ENCODE measurements at regions not wholly inside any gene's neighbourhood (a gene's known extent, or its start where the extent isn't known, plus 50 kb on each side); places are given as distances from the start of the nearest gene placed in this dataset.

GRCh38 chr2:136248242-136248641 is 130.3 kb upstream of the CXCR4 start:
- no peak overlapping the region for H3K27ac Mint-ChIP-seq
- H3K36me3 Mint-ChIP-seq (ENCODE audit: low read depth): no peaks in the 10 kb centered on the region
- no peaks in the 10 kb centered on the region for H3K27me3 Mint-ChIP-seq
- H3K4me3 Mint-ChIP-seq: no peak overlapping the region
- ATAC-seq (no peak), DNase-seq (no peak)
- H3K4me1 Mint-ChIP-seq: peaks cover 16% of the 10 kb centered on the region
- no peaks in the 10 kb centered on the region for H3K9me3 ChIP-seq (ENCODE audit: control insufficient read depth, low read length, poor library complexity, severe bottlenecking)

- no peaks in the 10 kb centered on the region for H3K27me3 Mint-ChIP-seq
- H3K9me3 ChIP-seq (ENCODE audit: control insufficient read depth, low read length, poor library complexity, severe bottlenecking): no peaks in the 10 kb centered on the region
- no peak for ATAC-seq
- no peak overlapping the region for H3K4me3 Mint-ChIP-seq
- peaks cover 20% of the 10 kb centered on the region for H3K4me1 Mint-ChIP-seq
- no peak overlapping the region for H3K27ac Mint-ChIP-seq
- no peaks in the 10 kb centered on the region for H3K36me3 Mint-ChIP-seq (ENCODE audit: low read depth)
- DNase-seq: no peak
These were observed 129.4 kb upstream of the CXCR4 start for GRCh38 chr2:136247204-136247950.

- Mint-ChIP-seq H3K36me3 (ENCODE audit: low read depth) (no peaks in the 10 kb centered on the region), H3K27ac (no peak overlapping the region), H3K27me3 (no peaks in the 10 kb centered on the region), H3K4me3 (no peak overlapping the region), H3K4me1 (peaks cover 21% of the 10 kb centered on the region)
- H3K9me3 ChIP-seq (ENCODE audit: control insufficient read depth, low read length, poor library complexity, severe bottlenecking): no peaks in the 10 kb centered on the region
- ATAC-seq (peak; percentile 51), DNase-seq (no peak)
These were observed 128.2 kb upstream of the CXCR4 start for GRCh38 chr2:136246086-136246669.

- H3K9me3 ChIP-seq (ENCODE audit: control insufficient read depth, low read length, poor library complexity, severe bottlenecking): no peaks in the 10 kb centered on the region
- no peaks in the 10 kb centered on the region for H3K36me3 Mint-ChIP-seq (ENCODE audit: low read depth)
- no peaks in the 10 kb centered on the region for H3K27me3 Mint-ChIP-seq
- no peak overlapping the region for H3K4me3 Mint-ChIP-seq
- ATAC-seq (no peak), DNase-seq (no peak)
- H3K4me1 Mint-ChIP-seq: peaks cover 24% of the 10 kb centered on the region
- H3K27ac Mint-ChIP-seq: peak overlapping the region; percentile 98
These were observed 127.3 kb upstream of the CXCR4 start for GRCh38 chr2:136245211-136245610.

GRCh38 chr2:136244536-136244885 is 126.6 kb upstream of the CXCR4 start:
- peak overlapping the region; percentile 98 for H3K27ac Mint-ChIP-seq
- peaks cover 28% of the 10 kb centered on the region for H3K4me1 Mint-ChIP-seq
- ATAC-seq: no peak
- H3K27me3 Mint-ChIP-seq: no peaks in the 10 kb centered on the region
- DNase-seq: no peak
- no peaks in the 10 kb centered on the region for H3K9me3 ChIP-seq (ENCODE audit: control insufficient read depth, low read length, poor library complexity, severe bottlenecking)
- H3K4me3 Mint-ChIP-seq: no peak overlapping the region
- no peaks in the 10 kb centered on the region for H3K36me3 Mint-ChIP-seq (ENCODE audit: low read depth)

GRCh38 chr2:136243638-136244535 is 125.9 kb upstream of the CXCR4 start:
- peak overlapping the region; percentile 98 for H3K27ac Mint-ChIP-seq

GRCh38 chr2:136242687-136243277 is 124.8 kb upstream of the CXCR4 start:
- no peak for DNase-seq
- peak overlapping the region; percentile 32 for H3K4me3 Mint-ChIP-seq
- H3K9me3 ChIP-seq (ENCODE audit: control insufficient read depth, low read length, poor library complexity, severe bottlenecking): no peaks in the 10 kb centered on the region
- H3K4me1 Mint-ChIP-seq: peaks cover 40% of the 10 kb centered on the region
- peak; percentile 21 for ATAC-seq
- peak overlapping the region; percentile 98 for H3K27ac Mint-ChIP-seq
- H3K36me3 Mint-ChIP-seq (ENCODE audit: low read depth): no peaks in the 10 kb centered on the region
- no peaks in the 10 kb centered on the region for H3K27me3 Mint-ChIP-seq

More at GRCh38 chr2:136243638-136244535, 125.9 kb upstream of the CXCR4 start:
- Mint-ChIP-seq H3K36me3 (ENCODE audit: low read depth) (no peaks in the 10 kb centered on the region), H3K4me3 (no peak overlapping the region), H3K4me1 (peaks cover 31% of the 10 kb centered on the region), H3K27me3 (no peaks in the 10 kb centered on the region)
- no peak for DNase-seq
- H3K9me3 ChIP-seq (ENCODE audit: control insufficient read depth, low read length, poor library complexity, severe bottlenecking): no peaks in the 10 kb centered on the region
- ATAC-seq: no peak

- no peaks in the 10 kb centered on the region for H3K9me3 ChIP-seq (ENCODE audit: control insufficient read depth, low read length, poor library complexity, severe bottlenecking)
- DNase-seq (no peak), ATAC-seq (no peak)
- peaks cover 38% of the 10 kb centered on the region for H3K4me1 Mint-ChIP-seq
- H3K27ac Mint-ChIP-seq: peak overlapping the region; percentile 98
- no peak overlapping the region for H3K4me3 Mint-ChIP-seq
- H3K27me3 Mint-ChIP-seq: no peaks in the 10 kb centered on the region
- no peaks in the 10 kb centered on the region for H3K36me3 Mint-ChIP-seq (ENCODE audit: low read depth)
These were observed 124.2 kb upstream of the CXCR4 start for GRCh38 chr2:136242100-136242499.

- Mint-ChIP-seq H3K36me3 (ENCODE audit: low read depth) (no peaks in the 10 kb centered on the region), H3K4me1 (peaks cover 44% of the 10 kb centered on the region), H3K27me3 (no peaks in the 10 kb centered on the region), H3K4me3 (peak overlapping the region; percentile 82), H3K27ac (peak overlapping the region; percentile 98)
- DNase-seq: peak in 1 of 3 donors; percentile 24
- no peak for ATAC-seq
- H3K9me3 ChIP-seq (ENCODE audit: control insufficient read depth, low read length, poor library complexity, severe bottlenecking): no peaks in the 10 kb centered on the region
These were observed 121.2 kb upstream of the CXCR4 start for GRCh38 chr2:136239079-136239685.

GRCh38 chr2:136238286-136239078 is 120.5 kb upstream of the CXCR4 start:
- Mint-ChIP-seq H3K4me3 (peak overlapping the region; percentile 82), H3K27ac (peak overlapping the region; percentile 98), H3K27me3 (no peaks in the 10 kb centered on the region), H3K4me1 (peaks cover 42% of the 10 kb centered on the region), H3K36me3 (ENCODE audit: low read depth) (no peaks in the 10 kb centered on the region)
- ATAC-seq (peak; percentile 85), DNase-seq (peak in 2 of 3 donors; percentile 27 to 39)
- H3K9me3 ChIP-seq (ENCODE audit: control insufficient read depth, low read length, poor library complexity, severe bottlenecking): no peaks in the 10 kb centered on the region

GRCh38 chr2:136236019-136236418 is 118.1 kb upstream of the CXCR4 start:
- peak overlapping the region; percentile 98 for H3K27ac Mint-ChIP-seq
- no peaks in the 10 kb centered on the region for H3K9me3 ChIP-seq (ENCODE audit: control insufficient read depth, low read length, poor library complexity, severe bottlenecking)
- no peak for ATAC-seq
- DNase-seq: no peak
- no peaks in the 10 kb centered on the region for H3K27me3 Mint-ChIP-seq
- no peaks in the 10 kb centered on the region for H3K36me3 Mint-ChIP-seq (ENCODE audit: low read depth)
- H3K4me1 Mint-ChIP-seq: peaks cover 31% of the 10 kb centered on the region
- no peak overlapping the region for H3K4me3 Mint-ChIP-seq

GRCh38 chr2:136235546-136235945 is 117.6 kb upstream of the CXCR4 start:
- no peaks in the 10 kb centered on the region for H3K9me3 ChIP-seq (ENCODE audit: control insufficient read depth, low read length, poor library complexity, severe bottlenecking)
- Mint-ChIP-seq H3K27me3 (no peaks in the 10 kb centered on the region), H3K4me3 (no peak overlapping the region), H3K4me1 (peaks cover 30% of the 10 kb centered on the region), H3K36me3 (ENCODE audit: low read depth) (no peaks in the 10 kb centered on the region), H3K27ac (peak overlapping the region; percentile 98)
- ATAC-seq: no peak
- DNase-seq: no peak

Data from T-helper 17 cell (primary cell).